Ovary (tissue), 3 donors: ENCODE measurements at regions not wholly inside any gene's neighbourhood (a gene's known extent, or its start where the extent isn't known, plus 50 kb on each side); places are given as distances from the start of the nearest gene placed in this dataset.

Experiments
- POLR2A ChIP-seq: fragments of 450-650 bp; IDR thresholded peaks from one replicate; pipeline ENCODE4 v1.6.1; 2017; ENCODE audit warnings: antibody characterized with exemption, mild to moderate bottlenecking, moderate library complexity
- TF ChIP-seq, protein P1 (sequence below), 3 donors: fragments of 450-650 bp in 2 of 3; fragments of 200-600 bp in 1 of 3; IDR thresholded peaks; one replicate each; pipeline versions ENCODE4 v1.5.1 to v1.8.0; 2016 to 2022; ENCODE audit warnings: antibody characterized with exemption in 3 of 3, mild to moderate bottlenecking in 1 of 3
- donor health status: DM: no; HTN: no; CAD: no.

DNA sequence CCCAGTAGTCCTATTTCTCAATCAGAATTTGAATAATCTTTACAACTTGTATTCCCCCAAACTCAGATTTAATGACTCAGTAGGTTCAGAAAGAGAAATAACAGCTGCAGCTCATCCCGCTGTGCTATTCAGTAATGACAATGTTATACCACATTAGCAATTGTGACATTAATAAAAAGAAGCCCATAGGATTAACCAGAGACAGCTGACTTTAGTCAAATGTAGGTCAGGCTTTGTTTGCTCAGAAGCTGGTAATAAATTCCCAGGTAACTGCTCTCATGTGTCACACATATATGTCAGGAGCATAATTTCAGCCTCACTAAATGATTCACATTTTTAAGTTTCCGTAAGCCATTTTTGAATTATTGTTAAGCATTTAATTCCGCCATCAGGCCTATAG, 222.0 kb upstream of the UBE2E2 start:
- TF ChIP-seq, protein P1, sequence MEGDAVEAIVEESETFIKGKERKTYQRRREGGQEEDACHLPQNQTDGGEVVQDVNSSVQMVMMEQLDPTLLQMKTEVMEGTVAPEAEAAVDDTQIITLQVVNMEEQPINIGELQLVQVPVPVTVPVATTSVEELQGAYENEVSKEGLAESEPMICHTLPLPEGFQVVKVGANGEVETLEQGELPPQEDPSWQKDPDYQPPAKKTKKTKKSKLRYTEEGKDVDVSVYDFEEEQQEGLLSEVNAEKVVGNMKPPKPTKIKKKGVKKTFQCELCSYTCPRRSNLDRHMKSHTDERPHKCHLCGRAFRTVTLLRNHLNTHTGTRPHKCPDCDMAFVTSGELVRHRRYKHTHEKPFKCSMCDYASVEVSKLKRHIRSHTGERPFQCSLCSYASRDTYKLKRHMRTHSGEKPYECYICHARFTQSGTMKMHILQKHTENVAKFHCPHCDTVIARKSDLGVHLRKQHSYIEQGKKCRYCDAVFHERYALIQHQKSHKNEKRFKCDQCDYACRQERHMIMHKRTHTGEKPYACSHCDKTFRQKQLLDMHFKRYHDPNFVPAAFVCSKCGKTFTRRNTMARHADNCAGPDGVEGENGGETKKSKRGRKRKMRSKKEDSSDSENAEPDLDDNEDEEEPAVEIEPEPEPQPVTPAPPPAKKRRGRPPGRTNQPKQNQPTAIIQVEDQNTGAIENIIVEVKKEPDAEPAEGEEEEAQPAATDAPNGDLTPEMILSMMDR (IDR thresholded peaks at IDR 0.05): no peak
- no peak for TF ChIP-seq POLR2A
